RWPE1 (cell line): ENCODE measurements at regions not wholly inside any gene's neighbourhood (a gene's known extent, or its start where the extent isn't known, plus 50 kb on each side); places are given as distances from the start of the nearest gene placed in this dataset.
"Not testable (repeated sequence)": the region's sequence is repeated elsewhere in the genome, so short reads cannot be mapped to it uniquely, and the experiment has no call there.

ENCODE experiments used
- CTCF ChIA-PET: fragments of 350-600 bp; sonication (Branson Sonifier 250); formaldehyde crosslinking; extraction: SDS; loops from one replicate; lab custom pipeline; 2021; lab: Yijun Ruan, JAX
- POLR2A ChIA-PET: fragments of 400-600 bp; formaldehyde crosslinking; extraction: SDS; loops from one replicate; lab custom pipeline; 2020; ENCODE audit warnings: antibody characterized with exemption; ENCODE audit not compliant: low non-redundant PET; lab: Yijun Ruan, JAX
- DNase-seq: peaks from one replicate; pipeline ENCODE4 v3.0.0; 2012; ENCODE audit warnings: low spot score
- H3K27ac ChIP-seq: fragments of 450-650 bp; 2 replicates; pipeline ENCODE4 v1.5.1; 2017
- CTCF ChIP-seq: fragments of 450-650 bp; conservative IDR thresholded peaks from 2 replicates; pipeline ENCODE4 v1.5.1; 2017; ENCODE audit warnings: low read depth, mild to moderate bottlenecking

- H3K27ac ChIP-seq, result no peak overlapping the region
- TF ChIP-seq CTCF, result no peak
- DNase-seq, result no peak
- ChIA-PET CTCF (interaction anchor here (0.6 kb wide), 1 partner anchor 1354 kb away, joined by 4 read pairs; no protein-coding TSS in a partner anchor), POLR2A (no interaction called here)
These were observed 482.4 kb upstream of the MMS22L start for GRCh38 chr6:97765461-97765860.

GRCh38 chr6:97771372-97771771 is 488.4 kb upstream of the MMS22L start:
- TF ChIP-seq CTCF, result no peak
- no peak overlapping the region for H3K27ac ChIP-seq
- ChIA-PET CTCF (interaction anchor here (1.0 kb wide), 1 partner anchor 23 kb away, joined by 3 read pairs; no protein-coding TSS in a partner anchor), POLR2A (no interaction called here)
- DNase-seq, result no peak

GRCh38 chr6:97775012-97775411 is 492.0 kb upstream of the MMS22L start:
- no peak for DNase-seq
- TF ChIP-seq CTCF, result no peak
- H3K27ac ChIP-seq, result no peak overlapping the region
- POLR2A ChIA-PET, result no interaction called here
- CTCF ChIA-PET, result no interaction called here

- no peak for TF ChIP-seq CTCF
- POLR2A ChIA-PET, result no interaction called here
- CTCF ChIA-PET, result no interaction called here
- no peak overlapping the region for H3K27ac ChIP-seq
- DNase-seq, result no peak
These were observed 495.4 kb upstream of the MMS22L start for GRCh38 chr6:97778290-97779038.

- POLR2A ChIA-PET, H3K27ac ChIP-seq, CTCF ChIA-PET, DNase-seq: not testable (repeated sequence)
These were observed 496.2 kb upstream of the MMS22L start for GRCh38 chr6:97779039-97779766.

- ChIA-PET CTCF (interaction anchor here (0.5 kb wide), 1 partner anchor 111 kb away, joined by 4 read pairs; no protein-coding TSS in a partner anchor), POLR2A (no interaction called here)
- H3K27ac ChIP-seq, result no peak overlapping the region
- no peak for DNase-seq
- no peak for TF ChIP-seq CTCF
These were observed 508.0 kb upstream of the MMS22L start for GRCh38 chr6:97790926-97791590.
